ENCODE measurements at regions not wholly inside any gene's neighbourhood (a gene's known extent, or its start where the extent isn't known, plus 50 kb on each side); places are given as distances from the start of the nearest gene placed in this dataset.

DNA sequence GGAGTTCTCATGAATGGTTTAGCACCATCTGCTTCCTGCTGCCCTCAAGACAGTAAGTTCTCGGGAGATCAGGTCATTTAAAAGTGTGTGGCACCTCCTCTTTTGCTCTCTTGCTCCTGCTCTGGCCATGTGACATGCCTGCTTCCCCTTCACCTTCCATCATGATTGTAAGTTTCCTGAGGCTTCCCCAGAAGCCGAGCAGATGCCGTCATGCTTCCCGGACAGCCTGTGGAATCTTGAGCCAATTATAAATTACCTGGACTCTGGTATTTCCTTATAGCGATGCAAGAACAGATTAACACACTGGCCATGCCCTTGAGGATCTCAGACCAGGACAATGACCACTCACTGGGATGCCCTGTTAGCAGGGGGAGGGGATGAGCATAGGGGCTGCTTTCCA lies 212.3 kb downstream of the MATN1 start:
- no peaks in the 10 kb centered on the region for H3K36me3 ChIP-seq (ENCODE audit: control insufficient read depth in 2 of 2, insufficient read depth in 2 of 2, low read length in 1 of 2)
- DNase-seq (ENCODE audit: low read depth in 6 of 9, low spot score in 9 of 9) = no peak
- no peaks in the 10 kb centered on the region for H3K27me3 ChIP-seq (ENCODE audit: control insufficient read depth in 2 of 2, insufficient read depth in 1 of 2, low read length in 1 of 2)
- WGBS = 79% methylated on average over 5 of the region's 5 CpGs
- no peak overlapping the region for H3K4me3 ChIP-seq (ENCODE audit: low read length in 2 of 2)
- H3K9me3 ChIP-seq (ENCODE audit: control insufficient read depth in 2 of 2, insufficient read depth in 1 of 2, low read length in 1 of 2) = no peaks in the 10 kb centered on the region
- no peaks in the 10 kb centered on the region for H3K4me1 ChIP-seq (ENCODE audit: control insufficient read depth in 2 of 2, insufficient read depth in 2 of 2, low read length in 2 of 2)
- no peak overlapping the region for H3K27ac ChIP-seq (ENCODE audit: low read depth in 1 of 2, low read length in 1 of 2)

GRCh38 chr1:30509670-30510069 lies 213.7 kb downstream of the MATN1 start:
- WGBS = 60% methylated on average over 1 of the region's 1 CpG
- DNase-seq (ENCODE audit: low read depth in 6 of 9, low spot score in 9 of 9) = no peak
- H3K27me3 ChIP-seq (ENCODE audit: control insufficient read depth in 2 of 2, insufficient read depth in 1 of 2, low read length in 1 of 2) = no peaks in the 10 kb centered on the region

DNA sequence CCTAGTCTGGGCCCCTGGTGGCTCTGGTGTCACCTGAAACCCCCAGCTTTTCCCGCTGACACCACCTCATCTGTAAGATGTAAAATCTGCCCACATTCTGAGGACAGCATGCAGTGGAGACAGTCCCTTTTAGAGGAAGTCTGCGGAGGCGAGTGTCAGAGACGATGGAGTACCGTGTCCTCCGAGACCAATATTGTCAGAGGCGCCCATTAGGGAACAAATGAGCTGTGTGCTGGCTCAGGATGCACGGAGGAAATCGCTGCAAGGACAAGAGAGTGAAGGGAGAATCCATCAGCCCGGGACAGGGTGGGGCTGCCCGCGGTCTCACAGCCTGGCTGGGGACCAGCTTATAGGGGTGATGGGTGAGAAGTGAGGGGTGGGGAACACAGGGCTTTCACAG lies 214.8 kb downstream of the MATN1 start:
- Histone ChIP-seq H3K4me3 (ENCODE audit: low read length in 2 of 2) (no peak overlapping the region), H3K36me3 (ENCODE audit: control insufficient read depth in 2 of 2, insufficient read depth in 2 of 2, low read length in 1 of 2) (no peaks in the 10 kb centered on the region), H3K27me3 (ENCODE audit: control insufficient read depth in 2 of 2, insufficient read depth in 1 of 2, low read length in 1 of 2) (no peaks in the 10 kb centered on the region), H3K9me3 (ENCODE audit: control insufficient read depth in 2 of 2, insufficient read depth in 1 of 2, low read length in 1 of 2) (no peaks in the 10 kb centered on the region), H3K27ac (ENCODE audit: low read depth in 1 of 2, low read length in 1 of 2) (no peak overlapping the region), H3K4me1 (ENCODE audit: control insufficient read depth in 2 of 2, insufficient read depth in 2 of 2, low read length in 2 of 2) (no peaks in the 10 kb centered on the region)
- no peak for DNase-seq (ENCODE audit: low read depth in 6 of 9, low spot score in 9 of 9)
- 81% methylated on average over 12 of the region's 12 CpGs for WGBS

More at GRCh38 chr1:30509670-30510069, 213.7 kb downstream of the MATN1 start:
- Histone ChIP-seq H3K27ac (ENCODE audit: low read depth in 1 of 2, low read length in 1 of 2) (no peak overlapping the region), H3K36me3 (ENCODE audit: control insufficient read depth in 2 of 2, insufficient read depth in 2 of 2, low read length in 1 of 2) (no peaks in the 10 kb centered on the region), H3K4me1 (ENCODE audit: control insufficient read depth in 2 of 2, insufficient read depth in 2 of 2, low read length in 2 of 2) (no peaks in the 10 kb centered on the region), H3K9me3 (ENCODE audit: control insufficient read depth in 2 of 2, insufficient read depth in 1 of 2, low read length in 1 of 2) (no peaks in the 10 kb centered on the region), H3K4me3 (ENCODE audit: low read length in 2 of 2) (no peak overlapping the region)

- H3K9me3 ChIP-seq (ENCODE audit: control insufficient read depth in 2 of 2, insufficient read depth in 1 of 2, low read length in 1 of 2) = no peaks in the 10 kb centered on the region
- no peaks in the 10 kb centered on the region for H3K36me3 ChIP-seq (ENCODE audit: control insufficient read depth in 2 of 2, insufficient read depth in 2 of 2, low read length in 1 of 2)
- H3K27me3 ChIP-seq (ENCODE audit: control insufficient read depth in 2 of 2, insufficient read depth in 1 of 2, low read length in 1 of 2) = no peaks in the 10 kb centered on the region
- H3K4me3 ChIP-seq (ENCODE audit: low read length in 2 of 2) = no peak overlapping the region
- WGBS = 93% methylated on average over 3 of the region's 3 CpGs
- no peak overlapping the region for H3K27ac ChIP-seq (ENCODE audit: low read depth in 1 of 2, low read length in 1 of 2)
- H3K4me1 ChIP-seq (ENCODE audit: control insufficient read depth in 2 of 2, insufficient read depth in 2 of 2, low read length in 2 of 2) = no peaks in the 10 kb centered on the region
- DNase-seq (ENCODE audit: low read depth in 6 of 9, low spot score in 9 of 9) = no peak
Observed at GRCh38 chr1:30508175-30508448, 215.3 kb downstream of the MATN1 start.

GRCh38 chr1:30507401-30508174 lies 215.8 kb downstream of the MATN1 start:
- H3K9me3 ChIP-seq (ENCODE audit: control insufficient read depth in 2 of 2, insufficient read depth in 1 of 2, low read length in 1 of 2) = no peaks in the 10 kb centered on the region
- no peaks in the 10 kb centered on the region for H3K4me1 ChIP-seq (ENCODE audit: control insufficient read depth in 2 of 2, insufficient read depth in 2 of 2, low read length in 2 of 2)
- no peak overlapping the region for H3K4me3 ChIP-seq (ENCODE audit: low read length in 2 of 2)
- no peak overlapping the region for H3K27ac ChIP-seq (ENCODE audit: low read depth in 1 of 2, low read length in 1 of 2)
- no peak for DNase-seq (ENCODE audit: low read depth in 6 of 9, low spot score in 9 of 9)
- H3K27me3 ChIP-seq (ENCODE audit: control insufficient read depth in 2 of 2, insufficient read depth in 1 of 2, low read length in 1 of 2) = no peaks in the 10 kb centered on the region
- WGBS = 88% methylated on average over 11 of the region's 11 CpGs
- H3K36me3 ChIP-seq (ENCODE audit: control insufficient read depth in 2 of 2, insufficient read depth in 2 of 2, low read length in 1 of 2) = no peaks in the 10 kb centered on the region

- Histone ChIP-seq H3K4me1 (ENCODE audit: control insufficient read depth in 2 of 2, insufficient read depth in 2 of 2, low read length in 2 of 2) (no peaks in the 10 kb centered on the region), H3K27ac (ENCODE audit: low read depth in 1 of 2, low read length in 1 of 2) (no peak overlapping the region), H3K9me3 (ENCODE audit: control insufficient read depth in 2 of 2, insufficient read depth in 1 of 2, low read length in 1 of 2) (no peaks in the 10 kb centered on the region), H3K4me3 (ENCODE audit: low read length in 2 of 2) (no peak overlapping the region), H3K27me3 (ENCODE audit: control insufficient read depth in 2 of 2, insufficient read depth in 1 of 2, low read length in 1 of 2) (no peaks in the 10 kb centered on the region), H3K36me3 (ENCODE audit: control insufficient read depth in 2 of 2, insufficient read depth in 2 of 2, low read length in 1 of 2) (no peaks in the 10 kb centered on the region)
- DNase-seq (ENCODE audit: low read depth in 6 of 9, low spot score in 9 of 9) = no peak
- 95% methylated on average over 2 of the region's 2 CpGs for WGBS
Observed at GRCh38 chr1:30507016-30507312, 216.4 kb downstream of the MATN1 start.

- 64% methylated on average over 10 of the region's 10 CpGs for WGBS
- H3K4me1 ChIP-seq (ENCODE audit: control insufficient read depth in 2 of 2, insufficient read depth in 2 of 2, low read length in 2 of 2) = no peaks in the 10 kb centered on the region
- no peak overlapping the region for H3K27ac ChIP-seq (ENCODE audit: low read depth in 1 of 2, low read length in 1 of 2)
- H3K27me3 ChIP-seq (ENCODE audit: control insufficient read depth in 2 of 2, insufficient read depth in 1 of 2, low read length in 1 of 2) = no peaks in the 10 kb centered on the region
- H3K36me3 ChIP-seq (ENCODE audit: control insufficient read depth in 2 of 2, insufficient read depth in 2 of 2, low read length in 1 of 2) = no peaks in the 10 kb centered on the region
- no peak overlapping the region for H3K4me3 ChIP-seq (ENCODE audit: low read length in 2 of 2)
- no peak for DNase-seq (ENCODE audit: low read depth in 6 of 9, low spot score in 9 of 9)
- H3K9me3 ChIP-seq (ENCODE audit: control insufficient read depth in 2 of 2, insufficient read depth in 1 of 2, low read length in 1 of 2) = no peaks in the 10 kb centered on the region
Observed at GRCh38 chr1:30506291-30507015, 216.9 kb downstream of the MATN1 start.

DNA sequence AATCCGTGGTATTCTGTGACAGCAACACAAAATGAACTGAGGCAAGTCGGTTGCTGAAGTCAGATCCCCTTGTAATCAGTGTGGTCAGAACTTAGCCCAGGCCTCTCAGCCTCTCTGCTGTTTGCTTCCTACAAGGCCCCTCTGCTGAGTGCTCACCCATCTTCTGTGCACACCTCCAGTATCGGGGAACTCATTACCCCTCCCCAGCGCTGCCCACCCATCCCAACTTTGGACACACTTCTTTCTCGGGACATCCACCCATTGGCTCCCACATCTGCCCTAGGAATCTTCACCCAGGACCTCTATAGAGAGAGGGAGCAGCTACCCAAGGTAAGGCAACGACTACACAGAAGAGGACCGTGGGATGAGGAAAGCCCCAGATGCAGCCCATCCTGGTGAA lies 217.5 kb downstream of the MATN1 start:
- Histone ChIP-seq H3K36me3 (ENCODE audit: control insufficient read depth in 2 of 2, insufficient read depth in 2 of 2, low read length in 1 of 2) (no peaks in the 10 kb centered on the region), H3K9me3 (ENCODE audit: control insufficient read depth in 2 of 2, insufficient read depth in 1 of 2, low read length in 1 of 2) (no peaks in the 10 kb centered on the region), H3K4me3 (ENCODE audit: low read length in 2 of 2) (no peak overlapping the region), H3K4me1 (ENCODE audit: control insufficient read depth in 2 of 2, insufficient read depth in 2 of 2, low read length in 2 of 2) (no peaks in the 10 kb centered on the region), H3K27ac (ENCODE audit: low read depth in 1 of 2, low read length in 1 of 2) (no peak overlapping the region), H3K27me3 (ENCODE audit: control insufficient read depth in 2 of 2, insufficient read depth in 1 of 2, low read length in 1 of 2) (no peaks in the 10 kb centered on the region)
- no peak for DNase-seq (ENCODE audit: low read depth in 6 of 9, low spot score in 9 of 9)
- 88% methylated on average over 7 of the region's 7 CpGs for WGBS

DNA sequence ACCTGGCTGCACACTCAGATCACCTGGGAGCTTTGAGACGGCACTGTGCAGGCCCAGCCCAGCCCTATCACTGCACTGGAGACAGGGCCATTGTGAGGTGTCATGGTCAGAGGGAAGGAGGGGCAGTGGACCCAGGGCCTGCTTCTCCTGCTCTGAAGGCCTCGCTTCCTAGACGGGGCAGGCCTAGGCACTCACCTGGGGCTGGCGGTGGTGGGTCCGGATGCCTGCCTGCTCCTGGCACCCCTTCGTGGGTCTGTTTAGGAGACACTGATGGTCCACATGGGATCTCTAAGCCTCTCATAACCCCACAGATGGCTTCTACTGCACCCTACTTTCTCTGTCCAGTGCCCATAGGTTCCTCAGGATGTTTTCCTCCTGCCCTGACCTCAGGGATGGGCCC lies 230.9 kb downstream of the MATN1 start:
- H3K4me1 ChIP-seq (ENCODE audit: control insufficient read depth in 2 of 2, insufficient read depth in 2 of 2, low read length in 2 of 2) = no peaks in the 10 kb centered on the region
- no peaks in the 10 kb centered on the region for H3K9me3 ChIP-seq (ENCODE audit: control insufficient read depth in 2 of 2, insufficient read depth in 1 of 2, low read length in 1 of 2)
- no peak overlapping the region for H3K4me3 ChIP-seq (ENCODE audit: low read length in 2 of 2)
- DNase-seq (ENCODE audit: low read depth in 6 of 9, low spot score in 9 of 9) = no peak
- H3K27ac ChIP-seq (ENCODE audit: low read depth in 1 of 2, low read length in 1 of 2) = no peak overlapping the region
- no peaks in the 10 kb centered on the region for H3K36me3 ChIP-seq (ENCODE audit: control insufficient read depth in 2 of 2, insufficient read depth in 2 of 2, low read length in 1 of 2)
- H3K27me3 ChIP-seq (ENCODE audit: control insufficient read depth in 2 of 2, insufficient read depth in 1 of 2, low read length in 1 of 2) = no peaks in the 10 kb centered on the region
- 80% methylated on average over 6 of the region's 6 CpGs for WGBS
